Kidney epithelial cell (primary cell): ENCODE measurements at regions not wholly inside any gene's neighbourhood (a gene's known extent, or its start where the extent isn't known, plus 50 kb on each side); places are given as distances from the start of the nearest gene placed in this dataset.
A peak's percentile ranks its signal among the peaks of the same experiment; 100 is the strongest.

Source experiments
- DNase-seq: peaks from one replicate; pipeline ENCODE4 v3.0.0-alpha.2; 2010; ENCODE audit warnings: low read depth
- H3K27me3 ChIP-seq: 2 replicates; pipeline ENCODE4 v1.6.0; 2011; ENCODE audit warnings: low read length; ENCODE audit not compliant: control insufficient read depth, insufficient read depth
- H3K36me3 ChIP-seq: 2 replicates; pipeline ENCODE4 v1.5.1; 2011; ENCODE audit warnings: low read length; ENCODE audit not compliant: control insufficient read depth, insufficient read depth
- H3K4me3 ChIP-seq: 2 replicates; pipeline ENCODE4 v1.5.1; 2011; ENCODE audit warnings: low read depth, mild to moderate bottlenecking, control low read depth, low read length
- CTCF ChIP-seq: IDR thresholded peaks from 2 replicates; pipeline ENCODE4 v1.5.1; 2011; ENCODE audit warnings: mild to moderate bottlenecking, moderate library complexity, low read length, control low read depth, inconsistent platforms; ENCODE audit not compliant: insufficient read depth, poor library complexity, severe bottlenecking

GRCh38 chr19:28636706-28637105 is 576.2 kb downstream of the UQCRFS1 start:
- no peak overlapping the region for H3K4me3 ChIP-seq
- H3K27me3 ChIP-seq: no peaks in the 10 kb centered on the region
- no peak for TF ChIP-seq CTCF
- H3K36me3 ChIP-seq: no peaks in the 10 kb centered on the region
- DNase-seq: no peak

- Histone ChIP-seq H3K27me3 (no peaks in the 10 kb centered on the region), H3K4me3 (no peak overlapping the region), H3K36me3 (no peaks in the 10 kb centered on the region)
- DNase-seq: no peak
- no peak for TF ChIP-seq CTCF
These were observed 576.8 kb downstream of the UQCRFS1 start for GRCh38 chr19:28636016-28636629.

GRCh38 chr19:28634837-28635236 is 578.1 kb downstream of the UQCRFS1 start:
- TF ChIP-seq CTCF: no peak
- Histone ChIP-seq H3K36me3 (no peaks in the 10 kb centered on the region), H3K4me3 (no peak overlapping the region), H3K27me3 (no peaks in the 10 kb centered on the region)
- no peak for DNase-seq

GRCh38 chr19:28634019-28634328 is 579.0 kb downstream of the UQCRFS1 start:
- no peak for DNase-seq
- H3K4me3 ChIP-seq: no peak overlapping the region
- no peak for TF ChIP-seq CTCF
- H3K27me3 ChIP-seq: no peaks in the 10 kb centered on the region
- no peaks in the 10 kb centered on the region for H3K36me3 ChIP-seq

GRCh38 chr19:28633319-28634018 is 579.5 kb downstream of the UQCRFS1 start:
- peak; percentile 94 for TF ChIP-seq CTCF

More at GRCh38 chr19:28633319-28634018, 579.5 kb downstream of the UQCRFS1 start:
- H3K4me3 ChIP-seq: no peak overlapping the region
- H3K27me3 ChIP-seq: no peaks in the 10 kb centered on the region
- no peaks in the 10 kb centered on the region for H3K36me3 ChIP-seq
- DNase-seq: peak; percentile 2
